Stromal cell of bone marrow (primary cell): ENCODE measurements at regions not wholly inside any gene's neighbourhood (a gene's known extent, or its start where the extent isn't known, plus 50 kb on each side); places are given as distances from the start of the nearest gene placed in this dataset.
"Not testable (repeated sequence)": the region's sequence is repeated elsewhere in the genome, so short reads cannot be mapped to it uniquely, and the experiment has no call there.

ENCODE experiments used
- DNase-seq: peaks from one replicate; pipeline ENCODE4 v3.0.0-alpha.2; 2012; ENCODE audit warnings: low read depth

- DNase-seq: no peak
These were observed 68.4 kb upstream of the SSBP3 start for GRCh38 chr1:54474310-54475251.

DNA sequence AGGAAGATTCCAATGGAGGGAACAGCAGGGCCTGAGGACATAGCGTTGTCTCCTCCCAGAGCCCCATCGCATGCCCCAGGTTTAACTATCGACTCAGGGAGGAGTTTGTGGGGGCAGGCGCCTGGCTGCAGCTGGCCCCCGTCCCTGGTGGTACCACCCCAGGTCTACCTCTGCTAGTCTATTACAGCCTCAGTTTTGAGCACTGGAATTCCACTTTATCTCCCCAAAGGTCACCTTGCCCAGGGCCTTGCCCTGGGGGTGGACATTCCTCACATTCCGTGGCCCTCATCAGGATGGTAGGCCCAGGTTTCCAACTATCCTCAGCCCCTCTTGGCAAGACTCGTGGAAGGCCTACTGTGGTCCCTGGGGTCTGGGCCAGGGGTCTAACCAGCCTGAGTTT, 65.4 kb upstream of the SSBP3 start:
- DNase-seq: no peak

- not testable (repeated sequence) for DNase-seq
These were observed 63.2 kb upstream of the SSBP3 start for GRCh38 chr1:54469444-54469843.

DNA sequence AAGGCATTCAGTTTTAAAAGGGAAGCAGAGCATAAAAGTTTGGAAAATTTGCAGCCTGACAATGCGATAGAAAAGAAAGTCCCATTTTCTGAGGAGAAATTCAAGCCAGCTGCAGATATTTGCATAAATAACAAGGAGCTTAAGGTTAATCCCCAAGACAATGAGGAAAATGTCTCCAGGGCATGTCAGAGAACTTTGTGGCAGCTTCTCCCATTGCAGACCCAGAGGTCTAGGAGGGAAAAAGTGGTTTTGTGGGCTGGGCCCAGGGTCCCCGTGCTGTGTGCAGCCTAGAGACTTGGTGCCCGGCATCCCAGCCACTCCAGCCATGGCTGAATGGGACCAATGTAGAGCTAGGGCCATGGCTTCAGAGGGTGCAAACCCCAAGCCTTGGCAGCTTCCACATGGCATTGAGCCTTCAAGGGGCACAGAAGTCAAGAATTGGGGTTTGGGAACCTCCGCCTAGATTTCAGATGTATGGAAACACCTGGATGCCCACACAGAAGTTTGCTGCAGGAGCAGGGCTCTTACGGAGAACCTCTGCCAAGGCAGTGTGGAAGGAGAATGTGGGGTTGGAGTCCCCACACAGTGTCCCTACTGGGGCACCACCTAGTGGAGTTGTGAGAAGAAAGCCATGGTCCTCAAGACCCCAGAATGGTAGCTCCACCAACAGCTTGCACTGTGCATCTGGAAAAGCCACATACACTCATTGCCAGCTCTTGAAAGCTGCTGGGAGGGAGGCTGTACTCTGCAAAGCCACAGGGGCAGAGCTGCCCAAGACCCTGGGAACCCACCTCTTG, 62.3 kb upstream of the SSBP3 start:
- not testable (repeated sequence) for DNase-seq

DNA sequence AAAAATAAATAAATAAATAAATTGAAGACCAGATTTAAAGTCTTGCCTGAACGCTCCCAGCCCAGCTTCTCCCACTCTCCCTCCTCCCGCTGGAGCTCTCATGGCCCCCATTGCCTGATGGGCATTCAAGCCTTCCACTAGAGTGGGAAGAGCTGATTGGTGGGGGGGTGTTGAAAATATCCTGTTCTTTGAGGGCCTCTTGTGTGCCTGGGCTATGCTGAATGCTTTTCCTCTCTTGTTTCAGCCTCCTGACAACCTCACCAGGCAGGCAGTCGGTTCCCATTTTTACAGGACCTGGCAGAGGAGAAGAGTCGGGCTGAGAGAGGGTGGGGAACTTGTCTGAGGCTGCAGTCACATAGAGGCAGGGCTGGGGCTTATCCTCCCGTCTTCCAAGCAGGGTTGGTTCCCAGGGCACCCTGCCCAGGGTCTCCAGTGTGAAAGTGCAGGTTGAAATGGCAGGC, 59.2 kb upstream of the SSBP3 start:
- DNase-seq: no peak

GRCh38 chr1:54464477-54465146, 58.4 kb upstream of the SSBP3 start:
- DNase-seq: no peak

DNA sequence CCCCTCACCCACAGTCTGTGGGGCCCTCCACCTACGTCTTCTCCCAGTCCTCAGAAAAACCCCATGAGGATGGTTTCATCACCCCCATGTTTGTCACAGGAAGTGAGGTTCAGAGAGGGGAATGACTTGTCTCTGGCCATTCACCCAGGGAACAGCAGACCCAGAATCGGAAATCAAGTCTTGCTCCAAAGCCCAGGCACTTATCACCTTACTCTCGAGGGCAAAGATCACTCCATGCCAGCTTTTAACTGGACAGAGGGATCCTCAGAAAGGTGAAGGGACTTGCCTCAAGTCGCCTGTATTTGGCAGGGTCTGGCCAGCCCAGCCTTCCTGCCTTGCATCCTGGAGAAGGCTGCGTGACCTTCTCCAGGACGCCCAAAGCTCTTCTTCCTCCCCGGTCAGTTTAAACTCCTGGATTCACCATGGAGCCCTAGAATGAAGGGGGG, 57.9 kb upstream of the SSBP3 start:
- no peak for DNase-seq

GRCh38 chr1:54463259-54464030, 57.3 kb upstream of the SSBP3 start:
- DNase-seq: no peak

DNA sequence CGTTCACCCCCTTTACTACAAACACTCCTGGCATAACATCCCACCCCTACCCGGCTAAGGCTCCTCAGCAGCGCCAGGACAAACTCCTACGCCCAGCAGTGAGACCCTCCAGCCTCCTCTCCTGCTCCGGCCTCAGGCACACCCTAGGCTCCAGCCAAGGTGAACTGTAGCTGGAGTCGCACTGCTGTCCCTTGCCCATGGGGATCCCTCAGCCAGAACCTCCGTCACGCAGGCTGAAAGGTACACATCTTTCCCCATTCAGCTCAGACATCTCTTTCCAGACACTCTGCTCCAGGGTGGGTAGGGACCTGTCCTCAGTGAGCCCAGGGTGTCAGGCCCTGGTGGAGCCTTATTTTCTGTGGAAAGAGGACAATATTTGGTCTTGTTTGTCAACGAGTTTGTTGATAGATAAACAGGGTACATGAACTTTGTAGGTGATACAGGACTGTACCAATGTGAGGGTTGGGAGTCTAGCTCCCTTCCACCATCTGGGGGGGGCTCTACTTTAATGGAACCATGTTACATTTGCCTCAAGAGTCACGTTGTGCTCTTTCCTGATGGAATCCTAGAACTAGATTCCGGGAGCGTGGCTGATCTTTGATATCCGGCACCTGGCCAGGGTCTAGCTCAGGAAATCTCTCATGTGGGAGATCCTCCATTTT, 56.5 kb upstream of the SSBP3 start:
- no peak for DNase-seq

DNA sequence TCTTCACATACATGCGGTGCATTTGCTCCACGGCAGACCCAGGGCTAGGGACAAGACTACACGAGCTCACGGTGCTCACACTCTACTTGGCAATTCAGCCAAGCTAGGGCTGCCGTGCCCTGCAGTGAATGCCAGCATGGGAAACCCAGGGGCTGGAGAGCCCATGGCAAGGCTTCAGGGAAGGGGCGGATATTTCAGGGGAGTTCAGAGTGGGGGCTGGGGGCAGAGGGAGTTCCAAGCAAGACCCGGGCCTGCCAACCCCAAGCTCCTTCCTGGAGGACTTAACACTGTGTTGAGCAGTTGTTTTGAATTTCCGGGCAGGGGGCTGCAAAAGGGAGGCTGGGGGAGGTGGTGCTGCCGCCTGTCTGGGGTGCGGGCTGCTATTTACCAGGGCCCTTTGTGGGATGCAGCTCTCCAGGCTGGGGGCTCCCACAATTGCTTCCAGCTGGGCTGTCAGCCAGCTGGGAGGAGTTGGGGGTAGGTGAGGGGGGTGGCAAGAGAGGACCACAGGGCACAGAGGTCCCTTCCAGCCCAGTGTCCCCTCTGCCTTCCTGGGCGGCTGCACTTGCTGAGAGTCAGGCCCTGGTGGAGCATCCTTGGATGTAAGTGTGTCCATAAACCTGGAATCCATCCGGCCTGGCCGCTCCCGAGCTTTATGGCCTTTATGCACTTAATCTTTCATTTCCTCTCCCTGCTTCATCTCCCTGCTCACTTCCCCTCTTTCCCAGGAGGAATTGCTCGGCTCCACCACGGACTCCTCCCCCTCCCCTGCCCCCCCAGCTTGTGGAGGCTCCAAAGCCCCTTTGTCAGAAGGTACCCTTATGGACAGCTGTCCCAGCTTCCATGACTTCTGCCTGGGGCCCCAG, 55.8 kb upstream of the SSBP3 start:
- no peak for DNase-seq

- DNase-seq: no peak
These were observed 54.7 kb upstream of the SSBP3 start for GRCh38 chr1:54460861-54461387.

DNA sequence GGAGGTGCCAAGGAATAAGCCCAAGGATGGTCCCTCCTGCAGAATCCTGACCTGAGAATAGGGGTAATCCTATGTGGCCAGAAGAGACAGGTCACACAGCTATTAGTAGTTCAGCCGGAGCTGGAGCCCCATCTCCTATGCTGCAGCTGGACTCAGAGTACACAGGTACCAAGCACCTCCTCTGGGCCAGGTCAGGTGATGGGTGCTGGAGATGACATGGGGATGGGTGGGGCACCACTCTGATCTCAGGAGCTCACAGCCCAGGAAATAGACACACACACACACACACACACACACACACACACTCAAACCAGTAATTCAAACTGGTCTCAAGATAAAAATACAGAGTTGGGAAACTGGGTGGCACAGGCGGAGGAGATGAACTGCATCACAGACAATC, 54.2 kb upstream of the SSBP3 start:
- DNase-seq: no peak

GRCh38 chr1:54459726-54460191, 53.6 kb upstream of the SSBP3 start:
- DNase-seq: no peak

DNA sequence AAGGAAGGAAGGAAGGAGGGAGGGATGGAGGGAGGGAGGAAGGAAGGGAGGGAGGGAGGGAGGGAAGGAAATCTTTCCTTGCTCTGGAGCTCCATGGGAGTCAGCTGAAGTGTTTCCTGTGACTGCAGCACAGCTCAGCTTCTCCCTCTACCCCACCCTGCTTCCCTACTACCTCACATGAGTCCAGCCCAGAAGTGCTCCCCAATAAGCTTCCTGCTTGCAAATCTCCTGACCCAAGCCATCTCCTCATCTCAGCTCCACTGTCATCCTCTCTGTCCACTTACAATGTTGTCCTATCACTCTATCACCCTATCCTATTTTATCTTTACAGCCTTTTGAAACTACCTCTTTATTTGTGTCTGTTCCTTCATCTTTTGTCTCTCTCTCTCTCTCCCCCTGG, 52.9 kb upstream of the SSBP3 start:
- DNase-seq: no peak

DNA sequence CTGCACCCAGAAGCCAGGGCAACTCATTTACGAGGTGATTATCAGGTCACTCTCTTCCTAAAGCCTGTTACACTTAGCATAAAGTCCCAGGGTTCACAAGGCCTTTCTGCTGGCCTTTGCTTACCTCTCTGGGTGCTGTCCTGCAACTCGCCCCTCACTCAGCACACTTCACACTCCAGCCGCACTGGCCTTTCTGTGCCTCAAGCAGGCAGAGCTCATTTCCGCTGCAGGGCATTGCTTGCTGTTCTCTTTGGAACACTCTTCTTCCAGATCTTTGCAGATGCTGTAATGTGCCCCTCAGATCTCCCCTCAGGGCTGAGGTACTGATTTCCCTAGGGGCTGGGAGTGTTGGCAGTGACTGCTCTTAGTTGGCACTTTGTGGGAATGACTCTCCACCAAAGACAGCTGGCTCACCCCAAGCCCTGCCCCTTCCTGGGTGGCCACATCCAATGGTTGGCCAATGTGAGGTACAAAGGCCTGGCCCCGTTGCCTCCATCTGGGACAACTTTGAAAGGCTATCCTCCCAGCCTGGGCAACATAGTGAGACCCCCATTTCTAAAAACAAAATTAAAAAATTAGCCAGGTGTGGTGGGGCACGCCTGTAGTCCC, 50.8 kb upstream of the SSBP3 start:
- DNase-seq: no peak

- no peak for DNase-seq
These were observed 50.2 kb upstream of the SSBP3 start for GRCh38 chr1:54456361-54456760.
